ENCODE measurements at regions not wholly inside any gene's neighbourhood (a gene's known extent, or its start where the extent isn't known, plus 50 kb on each side); places are given as distances from the start of the nearest gene placed in this dataset.

GRCh38 chr15:36175741-36176291 is 403.6 kb upstream of the CDIN1 start:
- Histone ChIP-seq H3K27me3 (no peaks in the 10 kb centered on the region), H3K27ac (no peak overlapping the region), H3K36me3 (no peaks in the 10 kb centered on the region), H3K4me3 (no peak overlapping the region), H3K9me3 (no peaks in the 10 kb centered on the region), H3K4me1 (no peaks in the 10 kb centered on the region)
- DNase-seq (no peak), ATAC-seq (no peak)
- intact Hi-C loops (cut with DNase I; ENCODE audit: low total_unique reads), result no loop called here
- TF ChIP-seq CTCF (IDR thresholded peaks at IDR 0.05 in 4 of 5, conservative IDR thresholded peaks at IDR 0.05 in 1 of 5) (no peak), POLR2A (IDR thresholded peaks at IDR 0.05) (no peak)
- in situ Hi-C loops (cut with MboI; ENCODE audit: low sequenced_read_pairs in 4 of 4), result no loop called here

GRCh38 chr15:36177590-36178302 is 401.7 kb upstream of the CDIN1 start:
- H3K36me3 ChIP-seq, result no peaks in the 10 kb centered on the region
- H3K4me3 ChIP-seq, result no peak overlapping the region
- in situ Hi-C loops (cut with MboI; ENCODE audit: low sequenced_read_pairs in 4 of 4), result no loop called here
- no peak for DNase-seq
- no peak for ATAC-seq
- no peaks in the 10 kb centered on the region for H3K27me3 ChIP-seq
- H3K4me1 ChIP-seq, result no peaks in the 10 kb centered on the region
- H3K9me3 ChIP-seq, result no peaks in the 10 kb centered on the region
- TF ChIP-seq CTCF (IDR thresholded peaks at IDR 0.05 in 4 of 5, conservative IDR thresholded peaks at IDR 0.05 in 1 of 5) (no peak), POLR2A (IDR thresholded peaks at IDR 0.05) (no peak)
- H3K27ac ChIP-seq, result no peak overlapping the region
- intact Hi-C loops (cut with DNase I; ENCODE audit: low total_unique reads), result no loop called here

GRCh38 chr15:36178303-36178633 is 401.2 kb upstream of the CDIN1 start:
- Histone ChIP-seq H3K4me1 (no peaks in the 10 kb centered on the region), H3K27me3 (no peaks in the 10 kb centered on the region), H3K36me3 (no peaks in the 10 kb centered on the region), H3K27ac (no peak overlapping the region), H3K4me3 (no peak overlapping the region), H3K9me3 (no peaks in the 10 kb centered on the region)
- in situ Hi-C loops (cut with MboI; ENCODE audit: low sequenced_read_pairs in 4 of 4) (no loop called here), intact Hi-C loops (cut with DNase I; ENCODE audit: low total_unique reads) (no loop called here)
- DNase-seq (no peak), ATAC-seq (no peak)
- TF ChIP-seq POLR2A (IDR thresholded peaks at IDR 0.05) (no peak), CTCF (IDR thresholded peaks at IDR 0.05 in 4 of 5, conservative IDR thresholded peaks at IDR 0.05 in 1 of 5) (no peak)

GRCh38 chr15:36183201-36183600 is 396.2 kb upstream of the CDIN1 start:
- no peaks in the 10 kb centered on the region for H3K9me3 ChIP-seq
- DNase-seq (no peak), ATAC-seq (no peak)
- H3K4me3 ChIP-seq, result no peak overlapping the region
- intact Hi-C loops (cut with DNase I; ENCODE audit: low total_unique reads), result no loop called here
- in situ Hi-C loops (cut with MboI; ENCODE audit: low sequenced_read_pairs in 4 of 4), result no loop called here
- H3K36me3 ChIP-seq, result no peaks in the 10 kb centered on the region
- no peaks in the 10 kb centered on the region for H3K4me1 ChIP-seq
- TF ChIP-seq CTCF (IDR thresholded peaks at IDR 0.05 in 4 of 5, conservative IDR thresholded peaks at IDR 0.05 in 1 of 5) (no peak), POLR2A (IDR thresholded peaks at IDR 0.05) (no peak)
- no peaks in the 10 kb centered on the region for H3K27me3 ChIP-seq
- no peak overlapping the region for H3K27ac ChIP-seq

- H3K9me3 ChIP-seq, result no peaks in the 10 kb centered on the region
- no peaks in the 10 kb centered on the region for H3K27me3 ChIP-seq
- in situ Hi-C loops (cut with MboI; ENCODE audit: low sequenced_read_pairs in 4 of 4) (no loop called here), intact Hi-C loops (cut with DNase I; ENCODE audit: low total_unique reads) (no loop called here)
- H3K27ac ChIP-seq, result no peak overlapping the region
- TF ChIP-seq POLR2A (IDR thresholded peaks at IDR 0.05), result no peak
- TF ChIP-seq CTCF (IDR thresholded peaks at IDR 0.05 in 4 of 5, conservative IDR thresholded peaks at IDR 0.05 in 1 of 5), result no peak
- ATAC-seq (no peak), DNase-seq (no peak)
- no peak overlapping the region for H3K4me3 ChIP-seq
- no peaks in the 10 kb centered on the region for H3K4me1 ChIP-seq
- H3K36me3 ChIP-seq, result no peaks in the 10 kb centered on the region
These were observed 394.0 kb upstream of the CDIN1 start for GRCh38 chr15:36185438-36185837.
